T1000 (cell line): ENCODE measurements at regions not wholly inside any gene's neighbourhood (a gene's known extent, or its start where the extent isn't known, plus 50 kb on each side); places are given as distances from the start of the nearest gene placed in this dataset.
"Not testable (repeated sequence)": the region's sequence is repeated elsewhere in the genome, so short reads cannot be mapped to it uniquely, and the experiment has no call there.

Experiments
- DNase-seq: peaks from one replicate; lab custom pipeline; 2025; ENCODE audit warnings: mixed read lengths; lab: John Stamatoyannopoulos, UW

DNA sequence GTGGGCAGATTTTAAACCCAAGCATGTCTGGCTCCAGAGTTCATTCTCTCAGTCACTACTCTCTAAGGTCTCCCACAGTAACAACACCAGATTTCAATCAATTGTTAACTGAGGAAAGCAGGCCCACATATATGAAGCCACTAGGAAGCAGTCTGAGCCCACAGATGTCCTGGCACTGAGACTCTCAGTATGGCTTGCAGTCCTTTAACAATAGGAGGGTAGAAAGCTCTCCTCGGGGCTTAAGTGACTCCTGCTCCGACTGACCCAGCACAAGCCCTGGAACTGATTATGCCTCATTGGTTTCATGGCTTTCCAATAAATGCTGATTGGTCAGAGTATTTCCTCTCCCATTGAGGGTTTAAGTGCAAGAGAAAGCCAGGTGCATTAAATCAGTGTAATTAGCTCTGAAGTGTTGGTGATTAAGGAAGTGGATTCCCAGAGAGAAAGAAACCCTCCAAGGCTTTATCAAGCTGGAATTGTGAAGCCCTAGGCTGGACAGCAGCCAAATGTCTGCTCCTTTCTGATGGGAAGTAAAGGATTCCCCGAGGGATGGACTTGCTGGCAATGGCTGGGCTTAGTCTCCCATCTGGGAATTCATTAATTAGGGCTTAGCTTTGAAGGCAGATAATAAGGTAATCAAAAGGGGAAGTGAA is 76.6 kb upstream of the PROKR2 start:
- DNase-seq: no peak

GRCh38 chr20:5390720-5391119 is 74.0 kb upstream of the PROKR2 start:
- DNase-seq: no peak

DNA sequence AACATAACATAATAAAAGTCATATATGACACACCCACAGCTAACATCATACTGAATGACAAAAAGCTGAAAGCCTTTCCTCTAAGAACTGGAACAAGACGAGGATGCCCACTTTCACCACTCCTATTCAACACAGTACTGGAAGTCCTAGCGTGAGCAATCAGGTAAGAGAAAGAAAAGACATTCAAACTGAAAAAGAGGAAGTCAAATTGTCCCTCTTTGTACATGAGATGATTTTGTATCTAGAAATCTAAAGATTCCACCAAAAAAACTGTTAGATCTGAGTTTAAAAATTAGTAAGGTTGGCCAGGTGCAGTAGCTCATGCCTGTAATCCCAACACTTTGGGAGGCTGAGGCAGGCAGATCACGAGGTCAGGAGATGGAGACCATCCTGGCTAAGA is 70.1 kb upstream of the PROKR2 start:
- not testable (repeated sequence) for DNase-seq

DNA sequence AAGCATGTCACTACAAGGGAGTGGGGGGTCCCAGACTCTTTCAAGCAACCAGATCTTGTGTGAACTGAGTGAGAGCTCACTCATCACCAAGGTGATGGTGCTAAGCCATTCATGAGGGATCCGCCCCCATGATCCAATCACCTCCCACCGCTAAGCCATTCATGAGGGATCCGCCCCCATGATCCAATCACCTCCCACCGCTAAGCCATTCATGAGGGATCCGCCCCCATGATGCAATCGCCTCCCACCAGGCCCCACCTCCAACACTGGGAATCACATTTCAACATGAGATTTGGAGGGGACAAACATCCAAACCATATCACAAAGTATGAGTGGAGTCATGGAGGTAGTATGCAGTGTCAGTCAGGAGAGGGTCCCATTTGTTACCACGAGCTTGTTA is 64.8 kb upstream of the PROKR2 start:
- DNase-seq: not testable (repeated sequence)

- DNase-seq: no peak
Measured at GRCh38 chr20:5377484-5377883, 60.7 kb upstream of the PROKR2 start.

DNA sequence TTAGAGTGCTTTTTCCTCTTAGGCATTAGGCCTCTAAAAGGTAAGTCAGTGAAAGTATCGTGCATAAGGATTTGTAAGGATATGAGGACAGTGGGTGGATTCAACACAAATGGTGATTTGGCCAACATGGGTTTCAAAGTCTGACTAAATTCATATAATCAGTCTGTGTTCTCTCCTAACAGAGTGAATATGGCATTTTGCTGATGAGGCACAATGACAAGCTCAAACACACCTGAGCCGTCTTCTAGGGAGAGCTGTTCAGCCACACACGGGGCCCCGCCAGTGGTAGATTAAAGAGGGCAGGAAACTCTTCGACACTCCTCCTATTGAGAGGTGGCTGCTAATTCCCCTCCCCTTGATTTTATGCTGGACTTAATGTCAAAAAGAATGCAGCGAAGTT is 59.5 kb upstream of the PROKR2 start:
- DNase-seq: no peak

- no peak for DNase-seq
Measured at GRCh38 chr20:5374171-5374570, 57.4 kb upstream of the PROKR2 start.

DNA sequence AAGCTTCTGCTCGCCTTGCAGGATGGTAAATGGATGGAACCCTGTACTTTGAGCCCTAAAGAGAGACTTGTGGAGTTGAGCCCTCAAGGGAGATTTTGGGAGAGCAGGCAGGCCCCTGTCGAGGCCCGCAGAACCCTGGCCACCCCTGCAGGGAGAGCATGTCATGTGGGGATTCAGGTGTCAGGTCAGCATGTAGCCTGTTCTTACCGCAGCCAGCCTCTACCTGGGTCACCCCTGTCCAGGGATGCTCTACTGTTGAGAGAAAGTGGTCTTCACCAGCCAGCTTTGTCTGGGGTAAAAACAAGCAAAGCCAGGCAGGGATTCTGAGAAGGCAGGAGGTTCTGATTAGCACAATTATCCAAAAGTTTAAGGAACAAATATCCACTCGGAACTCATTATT is 55.6 kb upstream of the PROKR2 start:
- no peak for DNase-seq

DNA sequence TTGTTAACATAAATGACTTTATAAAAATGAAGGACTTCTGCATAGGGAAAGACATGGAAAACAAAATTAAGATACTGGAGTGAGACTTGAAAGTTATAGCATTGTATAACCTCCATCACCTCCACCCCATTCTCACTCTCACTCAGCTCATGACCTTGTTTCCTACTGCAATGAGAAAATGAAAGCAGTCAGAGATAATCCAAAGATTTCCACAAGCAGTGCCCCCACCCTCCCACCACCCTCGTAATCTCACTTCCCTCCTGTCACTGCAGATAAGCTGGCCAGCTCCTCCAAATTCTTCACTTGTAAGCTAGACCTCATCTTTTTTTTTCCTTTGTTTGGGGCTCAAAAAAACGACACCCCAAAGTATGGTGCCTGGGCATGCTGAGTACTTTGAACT is 52.9 kb upstream of the PROKR2 start:
- DNase-seq: no peak
